Gastrocnemius medialis (tissue), 4 donors: ENCODE measurements at regions not wholly inside any gene's neighbourhood (a gene's known extent, or its start where the extent isn't known, plus 50 kb on each side); places are given as distances from the start of the nearest gene placed in this dataset.

Source experiments
- ATAC-seq, 2 donors: fragments of 150-250 bp; one replicate each; pipeline ENCODE4 v1.9.1; 2016
- DNase-seq, 2 donors: peaks; one replicate each; pipeline ENCODE4 v3.0.0-alpha.2; 2019
- H3K27ac ChIP-seq, 4 donors: fragments of 200-600 bp; sonication (generic); 1 replicate in 1 of 4; 2 replicates in 3 of 4; pipeline ENCODE4 v1.5.1; 2016 to 2018; ENCODE audit warnings: mild to moderate bottlenecking in 2 of 4, moderate library complexity in 1 of 4
- H3K27me3 ChIP-seq, 3 donors: fragments of 200-600 bp; sonication (generic) in 2 of 3; 1 replicate in 1 of 3; 2 replicates in 2 of 3; pipeline versions ENCODE4 v1.5.1 to v1.6.0; 2016 to 2019; ENCODE audit warnings: mild to moderate bottlenecking in 1 of 3, moderate library complexity in 1 of 3
- H3K36me3 ChIP-seq, 2 donors: fragments of 200-600 bp; sonication (generic) in 1 of 2; one replicate each; pipeline ENCODE4 v1.5.1; 2017 to 2018
- H3K4me1 ChIP-seq, 2 donors: fragments of 200-600 bp; sonication (generic) in 1 of 2; one replicate each; pipeline ENCODE4 v1.5.1; 2016 to 2017; ENCODE audit warnings: mild to moderate bottlenecking in 2 of 2
- H3K4me3 ChIP-seq, 4 donors: fragments of 200-600 bp; sonication (generic) in 3 of 4; 1 replicate in 1 of 4; 2 replicates in 3 of 4; pipeline ENCODE4 v1.5.1; 2016 to 2019; ENCODE audit warnings: mild to moderate bottlenecking in 2 of 4
- H3K9me3 ChIP-seq, 3 donors: fragments of 200-600 bp; sonication (generic) in 2 of 3; 1 replicate in 1 of 3; 2 replicates in 2 of 3; pipeline ENCODE4 v1.5.1; 2016 to 2019
- CTCF ChIP-seq, 5 experiments: fragments of 450-650 bp in 3 of 5; fragments of 200-600 bp in 2 of 5; sonication (generic) in 2 of 5; IDR thresholded peaks in 4 of 5; conservative IDR thresholded peaks in 1 of 5; 1 replicate in 4 of 5; 2 replicates in 1 of 5; pipeline ENCODE4 v1.5.1; 2016 to 2019; ENCODE audit warnings: antibody characterized with exemption in 5 of 5, mild to moderate bottlenecking in 3 of 5, moderate library complexity in 3 of 5
- POLR2A ChIP-seq, 2 donors: fragments of 450-650 bp; IDR thresholded peaks; one replicate each; pipeline ENCODE4 v1.6.1; 2017; ENCODE audit warnings: antibody characterized with exemption in 2 of 2, mild to moderate bottlenecking in 2 of 2, moderate library complexity in 2 of 2
- in situ Hi-C, 4 donors: fragments of 200-750 bp; cut with MboI; loops; one replicate each; pipeline versions ENCODE4 v1.15.0 to v1.8.0; 2017; ENCODE audit warnings: low sequenced_read_pairs in 4 of 4
- intact Hi-C: fragments of 100-400 bp; cut with DNase I; formaldehyde crosslinking; loops from one replicate; pipeline ENCODE4 v1.15.1; 2023; ENCODE audit warnings: low total_unique reads

DNA sequence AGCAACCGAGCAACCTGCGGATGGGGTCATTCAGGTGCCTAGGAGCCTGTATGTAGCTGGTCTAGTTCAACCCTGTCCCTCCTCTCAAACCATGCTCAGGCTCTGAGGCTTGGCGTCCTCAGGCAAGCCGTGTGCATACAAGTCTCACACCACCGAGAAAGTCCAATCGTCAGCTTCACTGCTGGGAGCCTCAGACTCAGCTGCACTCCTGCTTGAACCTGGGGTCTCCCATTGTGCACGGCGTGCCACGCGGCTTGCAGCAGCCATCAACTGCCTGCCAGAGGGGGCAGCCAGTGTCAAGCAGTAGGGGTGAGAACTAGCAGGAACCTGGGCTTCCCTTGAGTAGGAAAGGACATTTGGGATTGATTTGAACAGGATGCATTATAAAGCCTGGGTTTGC, 1064.6 kb downstream of the BCL11B start:
- no peaks in the 10 kb centered on the region for H3K4me1 ChIP-seq
- intact Hi-C loops (no loop called here), in situ Hi-C loops (no loop called here)
- DNase-seq (no peak), ATAC-seq (no peak)
- no peaks in the 10 kb centered on the region for H3K36me3 ChIP-seq
- H3K27me3 ChIP-seq = no peaks in the 10 kb centered on the region
- no peaks in the 10 kb centered on the region for H3K9me3 ChIP-seq
- H3K27ac ChIP-seq = no peak overlapping the region
- no peak overlapping the region for H3K4me3 ChIP-seq
- TF ChIP-seq POLR2A (IDR thresholded peaks at IDR 0.05) (no peak), CTCF (IDR thresholded peaks at IDR 0.05 in 4 of 5, conservative IDR thresholded peaks at IDR 0.05 in 1 of 5) (no peak)

DNA sequence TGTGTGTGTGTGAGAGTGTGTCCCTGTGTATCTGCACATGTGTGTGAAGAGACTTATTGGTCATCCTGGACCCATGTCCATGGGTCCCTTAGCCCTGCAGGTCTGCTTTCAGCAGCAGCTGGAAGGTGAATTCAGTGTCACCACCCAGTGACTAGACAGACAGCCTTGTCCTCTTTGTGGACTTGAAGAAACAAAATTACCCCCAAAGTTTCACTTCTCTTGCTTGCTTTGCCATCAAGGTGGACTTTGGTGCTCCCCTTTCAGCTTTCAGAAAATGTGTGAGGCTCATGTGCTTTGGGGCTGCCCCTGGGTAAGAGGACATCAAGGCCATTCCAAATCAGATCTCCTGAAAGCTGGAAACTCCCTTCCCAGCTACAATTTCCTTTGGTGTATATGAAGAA, 1063.8 kb downstream of the BCL11B start:
- Histone ChIP-seq H3K4me3 (no peak overlapping the region), H3K4me1 (no peaks in the 10 kb centered on the region)
- in situ Hi-C loops = no loop called here

DNA sequence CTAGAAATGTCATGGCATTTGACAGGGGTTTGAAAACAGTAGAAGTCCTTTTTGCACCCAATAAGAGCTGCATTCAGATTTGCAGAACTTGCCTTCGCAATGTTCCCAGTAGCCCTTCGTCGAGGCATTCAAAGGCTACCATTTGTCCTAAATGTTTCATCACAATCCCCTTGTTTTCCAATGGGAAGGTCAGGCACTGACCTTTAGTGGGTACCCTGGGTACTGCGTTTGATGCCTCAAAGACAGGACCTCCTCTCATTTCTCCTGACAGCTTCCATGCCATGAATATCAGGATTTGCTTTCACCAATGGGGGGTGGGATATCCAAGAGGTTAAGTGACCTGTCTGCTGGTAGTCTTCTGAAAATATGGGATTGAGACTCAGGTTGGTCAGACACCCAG, 1063.1 kb downstream of the BCL11B start:
- no peak overlapping the region for H3K4me3 ChIP-seq
- H3K9me3 ChIP-seq = no peaks in the 10 kb centered on the region
- H3K4me1 ChIP-seq = no peaks in the 10 kb centered on the region
- H3K27ac ChIP-seq = no peak overlapping the region
- no peak for DNase-seq
- TF ChIP-seq CTCF (IDR thresholded peaks at IDR 0.05 in 4 of 5, conservative IDR thresholded peaks at IDR 0.05 in 1 of 5) (no peak), POLR2A (IDR thresholded peaks at IDR 0.05) (no peak)
- no peak for ATAC-seq
- in situ Hi-C loops (no loop called here), intact Hi-C loops (no loop called here)
- no peaks in the 10 kb centered on the region for H3K36me3 ChIP-seq
- H3K27me3 ChIP-seq = no peaks in the 10 kb centered on the region

More for the DNA sequence above, 1063.8 kb downstream of the BCL11B start:
- no peaks in the 10 kb centered on the region for H3K36me3 ChIP-seq
- H3K27me3 ChIP-seq = no peaks in the 10 kb centered on the region
- intact Hi-C loops = no loop called here
- no peak overlapping the region for H3K27ac ChIP-seq
- no peak for ATAC-seq
- TF ChIP-seq CTCF (IDR thresholded peaks at IDR 0.05 in 4 of 5, conservative IDR thresholded peaks at IDR 0.05 in 1 of 5) (no peak), POLR2A (IDR thresholded peaks at IDR 0.05) (no peak)
- H3K9me3 ChIP-seq = no peaks in the 10 kb centered on the region
- no peak for DNase-seq

DNA sequence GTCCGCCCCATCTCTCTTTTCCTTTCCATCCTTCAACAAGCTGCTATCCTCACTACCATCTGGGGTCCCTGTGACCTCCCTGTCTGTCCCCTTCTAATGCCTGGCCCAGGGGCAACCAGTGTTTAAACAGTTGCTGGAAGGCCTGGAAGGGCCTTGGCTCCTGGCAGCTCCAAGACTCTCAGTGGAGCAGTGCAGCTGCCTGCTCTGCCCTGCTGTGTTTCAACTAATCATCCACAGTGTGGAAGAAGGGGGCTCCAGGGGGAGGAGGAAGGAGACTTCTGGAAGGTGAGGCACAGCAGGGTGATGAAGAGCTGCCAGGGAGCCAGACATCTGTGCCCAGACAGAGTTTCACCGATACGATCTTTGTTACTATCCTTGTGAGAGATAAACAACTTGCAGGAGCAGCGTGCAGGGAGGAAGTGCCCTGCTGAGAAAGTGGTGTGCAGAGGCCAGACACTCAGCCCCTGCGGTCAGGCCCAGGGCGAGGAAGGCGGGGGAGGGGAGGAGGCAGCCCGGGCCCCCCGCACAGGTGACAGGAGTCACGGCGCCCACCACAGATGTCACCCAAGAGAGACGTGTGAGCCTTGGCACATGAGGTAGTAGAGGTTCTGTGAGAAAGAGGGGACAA, 1061.8 kb downstream of the BCL11B start:
- ATAC-seq = no peak
- Histone ChIP-seq H3K36me3 (no peaks in the 10 kb centered on the region), H3K9me3 (no peaks in the 10 kb centered on the region), H3K27ac (no peak overlapping the region), H3K4me1 (no peaks in the 10 kb centered on the region), H3K27me3 (peaks cover 0 to under 1% (median 0%) of the 10 kb centered on the region in 3 donors), H3K4me3 (no peak overlapping the region)
- DNase-seq = no peak
- TF ChIP-seq CTCF (IDR thresholded peaks at IDR 0.05 in 4 of 5, conservative IDR thresholded peaks at IDR 0.05 in 1 of 5) (no peak), POLR2A (IDR thresholded peaks at IDR 0.05) (no peak)
- in situ Hi-C loops = no loop called here
- intact Hi-C loops = no loop called here

- Histone ChIP-seq H3K4me3 (no peak overlapping the region), H3K4me1 (no peaks in the 10 kb centered on the region), H3K36me3 (no peaks in the 10 kb centered on the region), H3K27me3 (peaks cover 0 to 3% (median 0%) of the 10 kb centered on the region in 3 donors), H3K9me3 (no peaks in the 10 kb centered on the region), H3K27ac (no peak overlapping the region)
- intact Hi-C loops (no loop called here), in situ Hi-C loops (no loop called here)
- DNase-seq (no peak), ATAC-seq (no peak)
- TF ChIP-seq CTCF (IDR thresholded peaks at IDR 0.05 in 4 of 5, conservative IDR thresholded peaks at IDR 0.05 in 1 of 5) = no peak
- TF ChIP-seq POLR2A (IDR thresholded peaks at IDR 0.05) = no peak
These were observed 1054.5 kb downstream of the BCL11B start for GRCh38 chr14:98217530-98217929.
